ENCODE measurements at regions not wholly inside any gene's neighbourhood (a gene's known extent, or its start where the extent isn't known, plus 50 kb on each side); places are given as distances from the start of the nearest gene placed in this dataset.
"Not testable (repeated sequence)": the region's sequence is repeated elsewhere in the genome, so short reads cannot be mapped to it uniquely, and the experiment has no call there.

- TF ChIP-seq CTCF (IDR thresholded peaks at IDR 0.05); ZFX (IDR thresholded peaks at IDR 0.05; ENCODE audit: borderline replicate concordance): not testable (repeated sequence)
Observed at GRCh38 chr15:20470810-20471209, 70.8 kb downstream of the GOLGA6L6 start.

Data from 22Rv1 (cell line).